ENCODE measurements at regions not wholly inside any gene's neighbourhood (a gene's known extent, or its start where the extent isn't known, plus 50 kb on each side); places are given as distances from the start of the nearest gene placed in this dataset.

DNA sequence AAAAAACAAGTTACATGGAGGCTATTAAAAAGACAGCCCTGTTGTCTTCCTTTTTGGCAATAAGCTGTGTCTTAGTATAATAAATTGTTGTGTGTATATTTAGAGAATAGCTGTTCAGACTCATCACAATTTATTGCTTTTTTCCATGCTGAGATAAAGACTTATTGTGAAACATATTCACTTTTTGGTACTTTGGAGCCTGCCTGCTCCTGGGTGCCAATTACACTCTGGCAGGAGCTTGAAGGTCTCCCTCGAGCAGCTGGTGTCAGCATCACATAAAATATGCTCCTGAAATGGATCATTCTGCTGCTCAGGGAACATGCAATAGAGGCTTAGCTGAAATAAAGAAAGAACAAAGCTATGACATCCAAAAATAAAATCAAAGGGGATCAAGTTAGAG, 211.6 kb upstream of the DKK2 start:
- TF ChIP-seq, protein P1, sequence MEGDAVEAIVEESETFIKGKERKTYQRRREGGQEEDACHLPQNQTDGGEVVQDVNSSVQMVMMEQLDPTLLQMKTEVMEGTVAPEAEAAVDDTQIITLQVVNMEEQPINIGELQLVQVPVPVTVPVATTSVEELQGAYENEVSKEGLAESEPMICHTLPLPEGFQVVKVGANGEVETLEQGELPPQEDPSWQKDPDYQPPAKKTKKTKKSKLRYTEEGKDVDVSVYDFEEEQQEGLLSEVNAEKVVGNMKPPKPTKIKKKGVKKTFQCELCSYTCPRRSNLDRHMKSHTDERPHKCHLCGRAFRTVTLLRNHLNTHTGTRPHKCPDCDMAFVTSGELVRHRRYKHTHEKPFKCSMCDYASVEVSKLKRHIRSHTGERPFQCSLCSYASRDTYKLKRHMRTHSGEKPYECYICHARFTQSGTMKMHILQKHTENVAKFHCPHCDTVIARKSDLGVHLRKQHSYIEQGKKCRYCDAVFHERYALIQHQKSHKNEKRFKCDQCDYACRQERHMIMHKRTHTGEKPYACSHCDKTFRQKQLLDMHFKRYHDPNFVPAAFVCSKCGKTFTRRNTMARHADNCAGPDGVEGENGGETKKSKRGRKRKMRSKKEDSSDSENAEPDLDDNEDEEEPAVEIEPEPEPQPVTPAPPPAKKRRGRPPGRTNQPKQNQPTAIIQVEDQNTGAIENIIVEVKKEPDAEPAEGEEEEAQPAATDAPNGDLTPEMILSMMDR (IDR thresholded peaks at IDR 0.05; ENCODE audit: borderline replicate concordance, extremely low read depth, low read length, poor library complexity, severe bottlenecking), result no peak
- no peak for TF ChIP-seq EZH2 (IDR thresholded peaks at IDR 0.05; ENCODE audit: borderline replicate concordance, low read depth, low read length, severe bottlenecking)
